HEK293 (cell line): ENCODE measurements at regions not wholly inside any gene's neighbourhood (a gene's known extent, or its start where the extent isn't known, plus 50 kb on each side); places are given as distances from the start of the nearest gene placed in this dataset.

Experiments
- CTCF ChIA-PET: fragments of 350-600 bp; formaldehyde crosslinking; extraction: SDS; loops from one replicate; lab custom pipeline; 2021; ENCODE audit warnings: antibody characterized with exemption; lab: Yijun Ruan, JAX
- POLR2A ChIA-PET: fragments of 300-600 bp; formaldehyde crosslinking; extraction: SDS; loops from one replicate; lab custom pipeline; 2020; ENCODE audit warnings: antibody characterized with exemption, inconsistent platforms; lab: Yijun Ruan, JAX
- H3K27ac ChIP-seq: fragments of 200-500 bp; sonication (Bioruptor generic); 2 replicates; pipeline ENCODE4 v1.5.1; 2014; ENCODE audit warnings: low read depth, low read length, control low read depth, inconsistent platforms; ENCODE audit errors: extremely low read depth
- H3K36me3 ChIP-seq, 2 experiments: fragments of 200-500 bp in 1 of 2; sonication (Bioruptor generic) in 1 of 2; 1 replicate in 1 of 2; 2 replicates in 1 of 2; pipeline ENCODE4 v1.5.1; 2014 to 2017; ENCODE audit warnings: inconsistent platforms in 2 of 2, low read length in 2 of 2; ENCODE audit not compliant: control insufficient read depth in 2 of 2, insufficient read depth in 1 of 2
- H3K4me1 ChIP-seq: fragments of 200-500 bp; sonication (Bioruptor generic); 2 replicates; pipeline ENCODE4 v1.5.1; 2014; ENCODE audit warnings: mild to moderate bottlenecking, low read length, inconsistent platforms; ENCODE audit not compliant: control insufficient read depth, insufficient read depth
- H3K4me3 ChIP-seq: 2 replicates; pipeline ENCODE4 v1.5.1; 2011; ENCODE audit warnings: low read depth, mild to moderate bottlenecking, control low read depth, low read length, moderate library complexity
- H3K9me3 ChIP-seq: fragments of 200-500 bp; sonication (Bioruptor generic); 2 replicates; pipeline ENCODE4 v1.5.1; 2014; ENCODE audit warnings: low read depth, low read length, inconsistent platforms; ENCODE audit not compliant: control insufficient read depth, insufficient read depth
- BCL11A ChIP-seq: fragments of 450-650 bp; formaldehyde crosslinking; IDR thresholded peaks from 2 replicates; pipeline ENCODE4 v1.5.1; 2016; ENCODE audit warnings: low read depth, missing biosample characterization, missing genetic modification characterization
- GLI4 ChIP-seq: fragments of 450-650 bp; formaldehyde crosslinking; IDR thresholded peaks from 2 replicates; pipeline ENCODE4 v1.5.1; 2016; ENCODE audit warnings: missing biosample characterization, missing genetic modification characterization
- GLIS2 ChIP-seq: fragments of 450-650 bp; formaldehyde crosslinking; IDR thresholded peaks from 2 replicates; pipeline ENCODE4 v1.5.1; 2016; ENCODE audit warnings: missing biosample characterization, missing genetic modification characterization
- KLF8 ChIP-seq: fragments of 450-650 bp; formaldehyde crosslinking; IDR thresholded peaks from 2 replicates; pipeline ENCODE4 v1.5.1; 2016; ENCODE audit warnings: missing biosample characterization, missing genetic modification characterization
- KLF9 ChIP-seq: fragments of 450-650 bp; formaldehyde crosslinking; IDR thresholded peaks from 2 replicates; pipeline ENCODE4 v1.5.1; 2016; ENCODE audit warnings: missing biosample characterization, missing genetic modification characterization, low read depth
- OSR2 ChIP-seq: fragments of 450-650 bp; formaldehyde crosslinking; IDR thresholded peaks from 2 replicates; pipeline ENCODE4 v1.5.1; 2016; ENCODE audit warnings: missing biosample characterization, missing genetic modification characterization
- PRDM1 ChIP-seq: fragments of 450-650 bp; formaldehyde crosslinking; IDR thresholded peaks from 2 replicates; pipeline ENCODE4; 2016; ENCODE audit warnings: missing biosample characterization, missing genetic modification characterization
- PRDM6 ChIP-seq: fragments of 450-650 bp; formaldehyde crosslinking; IDR thresholded peaks from 2 replicates; pipeline ENCODE4 v1.5.1; 2017; ENCODE audit warnings: missing biosample characterization, missing genetic modification characterization
- SCRT2 ChIP-seq: fragments of 450-650 bp; formaldehyde crosslinking; IDR thresholded peaks from 2 replicates; pipeline ENCODE4 v1.5.1; 2016; ENCODE audit warnings: missing biosample characterization, missing genetic modification characterization
- YY1 ChIP-seq: fragments of 450-650 bp; formaldehyde crosslinking; IDR thresholded peaks from 2 replicates; pipeline ENCODE4 v1.5.1; 2018; ENCODE audit warnings: missing biosample characterization, missing genetic modification characterization
- ZBTB1 ChIP-seq: fragments of 450-650 bp; formaldehyde crosslinking; IDR thresholded peaks from 2 replicates; pipeline ENCODE4 v1.5.1; 2016; ENCODE audit warnings: missing biosample characterization, missing genetic modification characterization
- ZBTB10 ChIP-seq: fragments of 450-650 bp; formaldehyde crosslinking; IDR thresholded peaks from 2 replicates; pipeline ENCODE4 v1.5.1; 2016; ENCODE audit warnings: missing biosample characterization, missing genetic modification characterization
- ZBTB26 ChIP-seq: fragments of 450-650 bp; formaldehyde crosslinking; optimal IDR thresholded peaks from 2 replicates; pipeline ENCODE3; 2016; ENCODE audit warnings: missing biosample characterization, mild to moderate bottlenecking, missing genetic modification characterization
- ZBTB8A ChIP-seq: fragments of 450-650 bp; formaldehyde crosslinking; IDR thresholded peaks from 2 replicates; pipeline ENCODE4 v1.5.1; 2016; ENCODE audit warnings: missing biosample characterization, missing genetic modification characterization
- ZFP69B ChIP-seq: fragments of 450-650 bp; formaldehyde crosslinking; IDR thresholded peaks from 2 replicates; pipeline ENCODE4 v1.5.1; 2016; ENCODE audit warnings: missing biosample characterization, missing genetic modification characterization
- ZNF138 ChIP-seq: fragments of 450-650 bp; formaldehyde crosslinking; IDR thresholded peaks from 2 replicates; pipeline ENCODE4 v1.5.1; 2016; ENCODE audit warnings: missing biosample characterization, missing genetic modification characterization, borderline replicate concordance
- ZNF19 ChIP-seq: fragments of 450-650 bp; formaldehyde crosslinking; IDR thresholded peaks from 2 replicates; pipeline ENCODE4; 2016; ENCODE audit warnings: missing biosample characterization, missing genetic modification characterization, low read depth
- ZNF202 ChIP-seq: fragments of 450-650 bp; formaldehyde crosslinking; IDR thresholded peaks from 2 replicates; pipeline ENCODE4 v1.5.1; 2016; ENCODE audit warnings: missing biosample characterization, missing genetic modification characterization, borderline replicate concordance
- ZNF274 ChIP-seq, 2 experiments: fragments of 200-500 bp in 1 of 2; fragments of 450-650 bp in 1 of 2; sonication (Bioruptor generic) in 1 of 2; formaldehyde crosslinking in 1 of 2; IDR thresholded peaks; 2 replicates each; pipeline versions ENCODE4 v1.5.1 to v1.6.1; 2014 to 2016; ENCODE audit warnings: borderline replicate concordance in 1 of 2, inconsistent platforms in 1 of 2, low read length in 1 of 2, missing biosample characterization in 1 of 2, missing genetic modification characterization in 1 of 2
- ZNF350 ChIP-seq: fragments of 450-650 bp; formaldehyde crosslinking; IDR thresholded peaks from 2 replicates; pipeline ENCODE4 v1.5.0; 2017; ENCODE audit warnings: missing biosample characterization, mild to moderate bottlenecking, missing genetic modification characterization
- ZNF501 ChIP-seq: fragments of 450-650 bp; formaldehyde crosslinking; IDR thresholded peaks from 2 replicates; pipeline ENCODE4 v1.5.1; 2016; ENCODE audit warnings: missing biosample characterization, missing genetic modification characterization
- ZNF571 ChIP-seq: fragments of 450-650 bp; formaldehyde crosslinking; IDR thresholded peaks from 2 replicates; pipeline ENCODE4 v1.5.0; 2017; ENCODE audit warnings: missing biosample characterization, missing genetic modification characterization
- ZNF623 ChIP-seq: fragments of 450-650 bp; formaldehyde crosslinking; IDR thresholded peaks from 2 replicates; pipeline ENCODE4 v1.5.1; 2016; ENCODE audit warnings: missing biosample characterization, missing genetic modification characterization
- ZNF626 ChIP-seq: fragments of 450-650 bp; sonication (Bioruptor Pico); formaldehyde crosslinking; IDR thresholded peaks from 2 replicates; pipeline ENCODE4 v1.5.1; 2018; ENCODE audit warnings: missing biosample characterization, missing genetic modification characterization, inconsistent platforms
- ZNF629 ChIP-seq: fragments of 450-650 bp; formaldehyde crosslinking; IDR thresholded peaks from 2 replicates; pipeline ENCODE4 v1.5.1; 2017; ENCODE audit warnings: missing biosample characterization, missing genetic modification characterization
- ZNF658 ChIP-seq: fragments of 450-650 bp; formaldehyde crosslinking; IDR thresholded peaks from 2 replicates; pipeline ENCODE4; 2016; ENCODE audit warnings: missing biosample characterization, missing genetic modification characterization
- ZNF776 ChIP-seq: fragments of 450-650 bp; formaldehyde crosslinking; IDR thresholded peaks from 2 replicates; pipeline ENCODE4 v1.5.0; 2017; ENCODE audit warnings: missing biosample characterization, missing genetic modification characterization, borderline replicate concordance
- ZNF837 ChIP-seq: fragments of 450-650 bp; formaldehyde crosslinking; IDR thresholded peaks from 2 replicates; pipeline ENCODE4 v1.5.1; 2016; ENCODE audit warnings: missing biosample characterization, missing genetic modification characterization
- ZSCAN5A ChIP-seq: fragments of 450-650 bp; formaldehyde crosslinking; IDR thresholded peaks from 2 replicates; pipeline ENCODE4 v1.5.1; 2016; ENCODE audit warnings: missing biosample characterization, missing genetic modification characterization

GRCh38 chr2:217168496-217168895 lies 308.6 kb upstream of the TNP1 start:
- ChIA-PET CTCF (interaction anchor here (0.6 to 1.1 kb wide), 4 partner anchors 10 to 716 kb away, joined by 3 to 5 read pairs (median 4); no protein-coding TSS in a partner anchor), POLR2A (no interaction called here)
- no peak overlapping the region for H3K27ac ChIP-seq
- H3K4me3 ChIP-seq, result no peak overlapping the region
- no peaks in the 10 kb centered on the region for H3K36me3 ChIP-seq
- no peaks in the 10 kb centered on the region for H3K9me3 ChIP-seq
- no peaks in the 10 kb centered on the region for H3K4me1 ChIP-seq
- TF ChIP-seq ZNF629 (tag by site-specific recombination), result no peak
- no peak for TF ChIP-seq ZNF202
- no peak for TF ChIP-seq PRDM1 (tag by site-specific recombination)
- TF ChIP-seq ZNF138 (tag by site-specific recombination), result no peak
- TF ChIP-seq ZNF626 (tag by site-specific recombination), result no peak
- no peak for TF ChIP-seq ZSCAN5A
- no peak for TF ChIP-seq OSR2
- TF ChIP-seq KLF8 (tag by site-specific recombination), result no peak
- TF ChIP-seq PRDM6, result no peak
- no peak for TF ChIP-seq ZNF350 (tag by site-specific recombination)
- TF ChIP-seq ZNF776, result no peak
- TF ChIP-seq SCRT2, result no peak
- no peak for TF ChIP-seq ZNF837 (tag by site-specific recombination)
- no peak for TF ChIP-seq YY1 (tag by site-specific recombination)
- TF ChIP-seq ZNF274 (IDR thresholded peaks at IDR 0.05; ENCODE audit: low read length), result no peak
- TF ChIP-seq ZNF274 (tag by site-specific recombination; IDR thresholded peaks at IDR 0.05; ENCODE audit: borderline replicate concordance), result no peak
- TF ChIP-seq ZBTB10 (tag by site-specific recombination), result no peak
- no peak for TF ChIP-seq GLI4 (tag by site-specific recombination)
- no peak for TF ChIP-seq GLIS2 (tag by site-specific recombination)
- TF ChIP-seq, all 188 proteins: peak for 0

- Histone ChIP-seq H3K36me3 (no peaks in the 10 kb centered on the region), H3K9me3 (no peaks in the 10 kb centered on the region), H3K4me1 (peaks cover 3% of the 10 kb centered on the region; the same call in 1 of the 2 replicates), H3K4me3 (no peak overlapping the region), H3K27ac (no peak overlapping the region)
- ChIA-PET CTCF (interaction anchor here (0.7 to 2.1 kb wide), 5 partner anchors 9 to 717 kb away, joined by 4 to 17 read pairs (median 5); no protein-coding TSS in a partner anchor), POLR2A (no interaction called here)
- no peak for TF ChIP-seq ZBTB8A (tag by site-specific recombination)
- no peak for TF ChIP-seq ZNF623 (tag by site-specific recombination)
- no peak for TF ChIP-seq KLF9 (tag by site-specific recombination)
- TF ChIP-seq BCL11A (tag by site-specific recombination), result no peak
- no peak for TF ChIP-seq ZFP69B
- no peak for TF ChIP-seq ZNF658 (tag by site-specific recombination)
- no peak for TF ChIP-seq ZNF501 (tag by site-specific recombination)
- TF ChIP-seq ZBTB1 (tag by site-specific recombination), result no peak
- TF ChIP-seq ZBTB26 (tag by site-specific recombination), result no peak
- no peak for TF ChIP-seq ZNF837 (tag by site-specific recombination)
- no peak for TF ChIP-seq ZNF571 (tag by site-specific recombination)
- TF ChIP-seq ZNF19 (tag by site-specific recombination), result no peak
Observed at GRCh38 chr2:217167531-217167930, 307.7 kb upstream of the TNP1 start.
